ENCODE measurements at regions not wholly inside any gene's neighbourhood (a gene's known extent, or its start where the extent isn't known, plus 50 kb on each side); places are given as distances from the start of the nearest gene placed in this dataset.

- TF ChIP-seq POLR2AphosphoS5 (IDR thresholded peaks at IDR 0.05): no peak
- no peak for TF ChIP-seq CTCF (IDR thresholded peaks at IDR 0.05 in 8 of 11, conservative IDR thresholded peaks at IDR 0.05 in 3 of 11)
- TF ChIP-seq POLR2A (IDR thresholded peaks at IDR 0.05): no peak
These were observed 825.6 kb downstream of the MTRR start for GRCh38 chr5:8694545-8694944.
